ENCODE measurements at regions not wholly inside any gene's neighbourhood (a gene's known extent, or its start where the extent isn't known, plus 50 kb on each side); places are given as distances from the start of the nearest gene placed in this dataset.

DNA sequence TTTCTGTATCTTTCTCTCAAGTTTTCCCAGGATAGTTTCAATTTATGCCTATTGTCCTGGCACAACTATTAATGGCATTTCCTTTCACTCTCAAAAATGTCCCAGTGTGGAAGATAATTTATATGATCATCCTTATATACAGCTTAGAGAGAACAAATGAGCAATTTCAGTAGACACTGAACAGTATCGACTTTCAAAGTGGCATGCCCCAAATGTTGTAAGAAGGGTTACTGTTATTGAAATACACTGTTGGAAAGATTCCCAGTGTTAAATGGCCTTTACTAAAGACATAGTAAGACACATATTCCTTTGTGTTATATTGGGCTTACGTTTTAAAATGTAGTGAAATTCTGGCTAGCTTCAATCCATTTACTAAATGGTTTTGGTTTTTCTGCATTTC, 202.3 kb upstream of the CDKN3 start:
- TF ChIP-seq POLR2AphosphoS5 (IDR thresholded peaks at IDR 0.05; ENCODE audit: low read depth, low read length): no peak
- no peak for TF ChIP-seq POLR2A (IDR thresholded peaks at IDR 0.05; ENCODE audit: low read depth, low read length)

All from GM12892 (cell line).